ENCODE measurements at regions not wholly inside any gene's neighbourhood (a gene's known extent, or its start where the extent isn't known, plus 50 kb on each side); places are given as distances from the start of the nearest gene placed in this dataset.

- no peak for DNase-seq (ENCODE audit: low read depth in 3 of 3, low spot score in 2 of 3)
Observed at GRCh38 chr10:128312250-128312649, 186.0 kb upstream of the MKI67 start.

GRCh38 chr10:128314686-128315085 lies 188.5 kb upstream of the MKI67 start:
- DNase-seq (ENCODE audit: low read depth in 3 of 3, low spot score in 2 of 3): no peak

- no peak for DNase-seq (ENCODE audit: low read depth in 3 of 3, low spot score in 2 of 3)
Observed at GRCh38 chr10:128316121-128316726, 190.0 kb upstream of the MKI67 start.

GRCh38 chr10:128316925-128317324 lies 190.7 kb upstream of the MKI67 start:
- DNase-seq (ENCODE audit: low read depth in 3 of 3, low spot score in 2 of 3): no peak

- no peak for DNase-seq (ENCODE audit: low read depth in 3 of 3, low spot score in 2 of 3)
Observed at GRCh38 chr10:128318366-128318765, 192.1 kb upstream of the MKI67 start.

- DNase-seq (ENCODE audit: low read depth in 3 of 3, low spot score in 2 of 3): no peak
Observed at GRCh38 chr10:128318913-128319312, 192.7 kb upstream of the MKI67 start.

- DNase-seq (ENCODE audit: low read depth in 3 of 3, low spot score in 2 of 3): no peak
Observed at GRCh38 chr10:128322106-128322505, 195.9 kb upstream of the MKI67 start.

GRCh38 chr10:128322950-128323349 lies 196.7 kb upstream of the MKI67 start:
- no peak for DNase-seq (ENCODE audit: low read depth in 3 of 3, low spot score in 2 of 3)

GRCh38 chr10:128324058-128324827 lies 198.0 kb upstream of the MKI67 start:
- no peak for DNase-seq (ENCODE audit: low read depth in 3 of 3, low spot score in 2 of 3)

- no peak for DNase-seq (ENCODE audit: low read depth in 3 of 3, low spot score in 2 of 3)
Observed at GRCh38 chr10:128325788-128326187, 199.6 kb upstream of the MKI67 start.

- no peak for DNase-seq (ENCODE audit: low read depth in 3 of 3, low spot score in 2 of 3)
Observed at GRCh38 chr10:128326251-128326650, 200.0 kb upstream of the MKI67 start.

GRCh38 chr10:128326851-128327250 lies 200.6 kb upstream of the MKI67 start:
- DNase-seq (ENCODE audit: low read depth in 3 of 3, low spot score in 2 of 3): no peak

- no peak for DNase-seq (ENCODE audit: low read depth in 3 of 3, low spot score in 2 of 3)
Observed at GRCh38 chr10:128336401-128336800, 210.2 kb upstream of the MKI67 start.

- DNase-seq (ENCODE audit: low read depth in 3 of 3, low spot score in 2 of 3): no peak
Observed at GRCh38 chr10:128337860-128338378, 211.7 kb upstream of the MKI67 start.

- DNase-seq (ENCODE audit: low read depth in 3 of 3, low spot score in 2 of 3): no peak
Observed at GRCh38 chr10:128338951-128339350, 212.7 kb upstream of the MKI67 start.

GRCh38 chr10:128339753-128340152 lies 213.5 kb upstream of the MKI67 start:
- DNase-seq (ENCODE audit: low read depth in 3 of 3, low spot score in 2 of 3): no peak

- no peak for DNase-seq (ENCODE audit: low read depth in 3 of 3, low spot score in 2 of 3)
Observed at GRCh38 chr10:128345353-128345752, 219.1 kb upstream of the MKI67 start.

- no peak for DNase-seq (ENCODE audit: low read depth in 3 of 3, low spot score in 2 of 3)
Observed at GRCh38 chr10:128360783-128361182, 234.6 kb upstream of the MKI67 start.

GRCh38 chr10:128361487-128361886 lies 235.3 kb upstream of the MKI67 start:
- no peak for DNase-seq (ENCODE audit: low read depth in 3 of 3, low spot score in 2 of 3)

GRCh38 chr10:128362514-128362913 lies 236.3 kb upstream of the MKI67 start:
- no peak for DNase-seq (ENCODE audit: low read depth in 3 of 3, low spot score in 2 of 3)

GRCh38 chr10:128364631-128365030 lies 238.4 kb upstream of the MKI67 start:
- DNase-seq (ENCODE audit: low read depth in 3 of 3, low spot score in 2 of 3): no peak

- DNase-seq (ENCODE audit: low read depth in 3 of 3, low spot score in 2 of 3): no peak
Observed at GRCh38 chr10:128365156-128365725, 239.0 kb upstream of the MKI67 start.

Measured in right renal cortex interstitium (tissue), 3 donors.